Liver (tissue), 8 donors: ENCODE measurements at regions not wholly inside any gene's neighbourhood (a gene's known extent, or its start where the extent isn't known, plus 50 kb on each side); places are given as distances from the start of the nearest gene placed in this dataset.

Experiments
- DNase-seq: peaks from one replicate; pipeline ENCODE4 v3.0.0-alpha.2; 2017; ENCODE audit warnings: low spot score
- H3K27ac ChIP-seq, 2 donors: one replicate each; pipeline ENCODE4 v1.7.0; 2013; ENCODE audit warnings: inconsistent platforms in 2 of 2, low read length in 2 of 2, control low read depth in 1 of 2, low read depth in 1 of 2, mild to moderate bottlenecking in 1 of 2
- H3K27me3 ChIP-seq, 4 donors: one replicate each; pipeline versions ENCODE4 v1.6.1 to v1.7.0; 2013; ENCODE audit warnings: low read length in 3 of 4, inconsistent platforms in 1 of 4, mild to moderate bottlenecking in 1 of 4, moderate library complexity in 1 of 4; ENCODE audit not compliant: control insufficient read depth in 4 of 4, insufficient read depth in 4 of 4
- H3K36me3 ChIP-seq, 4 donors: one replicate each; pipeline versions ENCODE4 v1.6.1 to v1.7.0; 2013; ENCODE audit warnings: low read length in 3 of 4, mild to moderate bottlenecking in 3 of 4, low read depth in 1 of 4, moderate library complexity in 1 of 4; ENCODE audit not compliant: control insufficient read depth in 4 of 4, insufficient read depth in 3 of 4
- H3K4me1 ChIP-seq, 4 donors: one replicate each; pipeline versions ENCODE4 v1.6.1 to v1.7.0; 2013; ENCODE audit warnings: low read length in 3 of 4, mild to moderate bottlenecking in 3 of 4, moderate library complexity in 1 of 4; ENCODE audit not compliant: control insufficient read depth in 4 of 4, insufficient read depth in 4 of 4
- H3K4me3 ChIP-seq, 3 donors: one replicate each; pipeline versions ENCODE4 v1.6.1 to v1.7.0; 2013; ENCODE audit warnings: low read length in 3 of 3, control low read depth in 1 of 3, low read depth in 1 of 3, mild to moderate bottlenecking in 1 of 3
- H3K9ac ChIP-seq, 2 donors: one replicate each; pipeline ENCODE4 v1.7.0; 2013; ENCODE audit warnings: low read length in 2 of 2, mild to moderate bottlenecking in 2 of 2, moderate library complexity in 2 of 2, control low read depth in 1 of 2, low read depth in 1 of 2
- H3K9me3 ChIP-seq, 4 donors: one replicate each; pipeline versions ENCODE4 v1.6.1 to v1.7.0; 2013; ENCODE audit warnings: low read length in 3 of 4; ENCODE audit not compliant: control insufficient read depth in 4 of 4
- EGR1 ChIP-seq, 2 donors: IDR thresholded peaks; 2 replicates each; pipeline ENCODE4 v1.6.1; 2016 to 2018; ENCODE audit warnings: antibody characterized with exemption in 2 of 2, low read depth in 2 of 2
- FOXA1 ChIP-seq: IDR thresholded peaks from 2 replicates; pipeline ENCODE4 v1.6.1; 2016; ENCODE audit warnings: antibody characterized with exemption
- FOXA2 ChIP-seq: IDR thresholded peaks from 2 replicates; pipeline ENCODE4 v1.6.1; 2016; ENCODE audit warnings: antibody characterized with exemption
- GABPA ChIP-seq, 2 donors: IDR thresholded peaks in 1 of 2; conservative IDR thresholded peaks in 1 of 2; 2 replicates each; pipeline ENCODE4 v1.6.1; 2016; ENCODE audit warnings: antibody characterized with exemption in 2 of 2, mild to moderate bottlenecking in 1 of 2, moderate library complexity in 1 of 2
- HNF4A ChIP-seq, 2 donors: conservative IDR thresholded peaks; 2 replicates each; pipeline ENCODE4 v1.6.1; 2016; ENCODE audit warnings: antibody characterized with exemption in 2 of 2, mild to moderate bottlenecking in 2 of 2
- HNF4G ChIP-seq: IDR thresholded peaks from 2 replicates; pipeline ENCODE4 v1.6.1; 2016; ENCODE audit warnings: antibody characterized with exemption
- JUND ChIP-seq, 2 donors: IDR thresholded peaks; 2 replicates each; pipeline ENCODE4 v1.6.1; 2016; ENCODE audit warnings: antibody characterized with exemption in 2 of 2
- NR2F2 ChIP-seq: IDR thresholded peaks from 2 replicates; pipeline ENCODE4 v1.6.1; 2016; ENCODE audit warnings: antibody characterized with exemption
- RAD21 ChIP-seq, 2 donors: IDR thresholded peaks; 2 replicates each; pipeline ENCODE4 v1.6.1; 2016; ENCODE audit warnings: antibody characterized with exemption in 2 of 2, mild to moderate bottlenecking in 2 of 2
- REST ChIP-seq: IDR thresholded peaks from 2 replicates; pipeline ENCODE4 v1.6.1; 2016; ENCODE audit warnings: antibody characterized with exemption, mild to moderate bottlenecking
- RXRA ChIP-seq, 2 donors: IDR thresholded peaks; 2 replicates each; pipeline ENCODE4 v1.6.1; 2017 to 2018; ENCODE audit warnings: antibody characterized with exemption in 2 of 2, mild to moderate bottlenecking in 1 of 2
- SP1 ChIP-seq: IDR thresholded peaks from 2 replicates; pipeline ENCODE4 v1.6.1; 2018; ENCODE audit warnings: antibody characterized with exemption, mild to moderate bottlenecking
- TAF1 ChIP-seq: conservative IDR thresholded peaks from 2 replicates; pipeline ENCODE4 v1.6.1; 2016; ENCODE audit warnings: antibody characterized with exemption, mild to moderate bottlenecking
- WGBS: extraction: QIAGEN DNeasy Blood & Tissue Kit; methylation state at CpG from one replicate; pipeline ENCODE4 v1.1.7; 2013; 5-methylcytosine and 5-hydroxymethylcytosine counted together
- TF ChIP-seq, protein P1 (sequence below): fragments of 150-350 bp; IDR thresholded peaks from 2 replicates; pipeline ENCODE4 v1.5.1; 2017; ENCODE audit warnings: improper control_type of control experiment, low read depth, low read length; ENCODE audit not compliant: missing input control
- TF ChIP-seq, protein P2 (sequence below): IDR thresholded peaks from 2 replicates; pipeline ENCODE4 v1.6.1; 2016; ENCODE audit warnings: antibody characterized with exemption
- TF ChIP-seq, protein P3 (sequence below): IDR thresholded peaks from 2 replicates; pipeline ENCODE4 v1.6.1; 2016; ENCODE audit warnings: antibody characterized with exemption
- TF ChIP-seq, protein P4 (sequence below): IDR thresholded peaks from 2 replicates; pipeline ENCODE4 v1.6.1; 2016; ENCODE audit warnings: antibody characterized with exemption
- donor health status: healthy.
- donor health status: healthy.
- donor health status: healthy.
- donor health status: healthy.
- donor health status: healthy.

DNA sequence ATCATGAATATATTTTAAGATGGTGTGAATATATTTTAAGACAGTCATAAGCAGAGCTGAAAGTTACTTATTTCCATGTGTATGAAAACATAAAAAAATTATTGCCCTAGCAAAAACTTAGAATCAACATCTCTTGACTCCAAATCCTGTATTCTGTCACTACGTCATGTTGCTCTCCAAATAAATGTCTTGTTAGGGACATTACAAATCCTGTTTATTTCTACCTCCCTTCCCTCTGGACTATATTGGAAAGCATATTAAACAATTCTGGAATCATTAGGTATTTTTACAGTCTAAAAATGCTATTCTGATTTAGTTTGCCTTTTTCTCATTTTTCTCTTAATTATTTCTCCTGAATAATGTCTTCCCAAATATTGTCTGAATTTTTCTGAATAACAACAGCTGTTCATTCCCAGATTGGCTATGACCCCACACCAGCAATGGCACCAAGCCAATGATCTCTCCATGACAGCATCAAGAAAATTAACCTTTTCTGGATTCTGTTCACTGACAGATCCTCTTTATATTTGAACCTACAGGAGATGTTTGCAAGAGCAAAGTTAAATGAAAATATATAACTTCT lies 523.1 kb downstream of the IQCM start:
- H3K9me3 ChIP-seq, result no peaks in the 10 kb centered on the region
- no peak overlapping the region for H3K4me3 ChIP-seq
- no peak overlapping the region for H3K27ac ChIP-seq
- DNase-seq, result no peak
- WGBS, result 78% methylated on average over 1 of the region's 1 CpG
- no peaks in the 10 kb centered on the region for H3K36me3 ChIP-seq
- H3K27me3 ChIP-seq, result no peaks in the 10 kb centered on the region
- no peaks in the 10 kb centered on the region for H3K4me1 ChIP-seq
- H3K9ac ChIP-seq, result no peak overlapping the region
- TF ChIP-seq RXRA (IDR thresholded peaks at IDR 0.05) (no peak), EGR1 (IDR thresholded peaks at IDR 0.05; ENCODE audit: low read depth in 2 of 2) (no peak), TAF1 (no peak), HNF4G (no peak), SP1 (no peak), HNF4A (conservative IDR thresholded peaks at IDR 0.05) (no peak), JUND (IDR thresholded peaks at IDR 0.05) (no peak), REST (no peak), RAD21 (IDR thresholded peaks at IDR 0.05) (no peak), GABPA (IDR thresholded peaks at IDR 0.05 in 1 of 2, conservative IDR thresholded peaks at IDR 0.05 in 1 of 2) (no peak), NR2F2 (no peak), FOXA2 (no peak), FOXA1 (no peak)
- TF ChIP-seq, protein P1, sequence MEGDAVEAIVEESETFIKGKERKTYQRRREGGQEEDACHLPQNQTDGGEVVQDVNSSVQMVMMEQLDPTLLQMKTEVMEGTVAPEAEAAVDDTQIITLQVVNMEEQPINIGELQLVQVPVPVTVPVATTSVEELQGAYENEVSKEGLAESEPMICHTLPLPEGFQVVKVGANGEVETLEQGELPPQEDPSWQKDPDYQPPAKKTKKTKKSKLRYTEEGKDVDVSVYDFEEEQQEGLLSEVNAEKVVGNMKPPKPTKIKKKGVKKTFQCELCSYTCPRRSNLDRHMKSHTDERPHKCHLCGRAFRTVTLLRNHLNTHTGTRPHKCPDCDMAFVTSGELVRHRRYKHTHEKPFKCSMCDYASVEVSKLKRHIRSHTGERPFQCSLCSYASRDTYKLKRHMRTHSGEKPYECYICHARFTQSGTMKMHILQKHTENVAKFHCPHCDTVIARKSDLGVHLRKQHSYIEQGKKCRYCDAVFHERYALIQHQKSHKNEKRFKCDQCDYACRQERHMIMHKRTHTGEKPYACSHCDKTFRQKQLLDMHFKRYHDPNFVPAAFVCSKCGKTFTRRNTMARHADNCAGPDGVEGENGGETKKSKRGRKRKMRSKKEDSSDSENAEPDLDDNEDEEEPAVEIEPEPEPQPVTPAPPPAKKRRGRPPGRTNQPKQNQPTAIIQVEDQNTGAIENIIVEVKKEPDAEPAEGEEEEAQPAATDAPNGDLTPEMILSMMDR, result no peak
- TF ChIP-seq, protein P2, sequence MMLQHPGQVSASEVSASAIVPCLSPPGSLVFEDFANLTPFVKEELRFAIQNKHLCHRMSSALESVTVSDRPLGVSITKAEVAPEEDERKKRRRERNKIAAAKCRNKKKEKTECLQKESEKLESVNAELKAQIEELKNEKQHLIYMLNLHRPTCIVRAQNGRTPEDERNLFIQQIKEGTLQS, result no peak
- TF ChIP-seq, protein P3, sequence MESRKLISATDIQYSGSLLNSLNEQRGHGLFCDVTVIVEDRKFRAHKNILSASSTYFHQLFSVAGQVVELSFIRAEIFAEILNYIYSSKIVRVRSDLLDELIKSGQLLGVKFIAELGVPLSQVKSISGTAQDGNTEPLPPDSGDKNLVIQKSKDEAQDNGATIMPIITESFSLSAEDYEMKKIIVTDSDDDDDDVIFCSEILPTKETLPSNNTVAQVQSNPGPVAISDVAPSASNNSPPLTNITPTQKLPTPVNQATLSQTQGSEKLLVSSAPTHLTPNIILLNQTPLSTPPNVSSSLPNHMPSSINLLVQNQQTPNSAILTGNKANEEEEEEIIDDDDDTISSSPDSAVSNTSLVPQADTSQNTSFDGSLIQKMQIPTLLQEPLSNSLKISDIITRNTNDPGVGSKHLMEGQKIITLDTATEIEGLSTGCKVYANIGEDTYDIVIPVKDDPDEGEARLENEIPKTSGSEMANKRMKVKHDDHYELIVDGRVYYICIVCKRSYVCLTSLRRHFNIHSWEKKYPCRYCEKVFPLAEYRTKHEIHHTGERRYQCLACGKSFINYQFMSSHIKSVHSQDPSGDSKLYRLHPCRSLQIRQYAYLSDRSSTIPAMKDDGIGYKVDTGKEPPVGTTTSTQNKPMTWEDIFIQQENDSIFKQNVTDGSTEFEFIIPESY, result no peak
- TF ChIP-seq, protein P4, sequence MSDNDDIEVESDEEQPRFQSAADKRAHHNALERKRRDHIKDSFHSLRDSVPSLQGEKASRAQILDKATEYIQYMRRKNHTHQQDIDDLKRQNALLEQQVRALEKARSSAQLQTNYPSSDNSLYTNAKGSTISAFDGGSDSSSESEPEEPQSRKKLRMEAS, result no peak
